ENCODE measurements at regions not wholly inside any gene's neighbourhood (a gene's known extent, or its start where the extent isn't known, plus 50 kb on each side); places are given as distances from the start of the nearest gene placed in this dataset.

- TF ChIP-seq, protein P1, sequence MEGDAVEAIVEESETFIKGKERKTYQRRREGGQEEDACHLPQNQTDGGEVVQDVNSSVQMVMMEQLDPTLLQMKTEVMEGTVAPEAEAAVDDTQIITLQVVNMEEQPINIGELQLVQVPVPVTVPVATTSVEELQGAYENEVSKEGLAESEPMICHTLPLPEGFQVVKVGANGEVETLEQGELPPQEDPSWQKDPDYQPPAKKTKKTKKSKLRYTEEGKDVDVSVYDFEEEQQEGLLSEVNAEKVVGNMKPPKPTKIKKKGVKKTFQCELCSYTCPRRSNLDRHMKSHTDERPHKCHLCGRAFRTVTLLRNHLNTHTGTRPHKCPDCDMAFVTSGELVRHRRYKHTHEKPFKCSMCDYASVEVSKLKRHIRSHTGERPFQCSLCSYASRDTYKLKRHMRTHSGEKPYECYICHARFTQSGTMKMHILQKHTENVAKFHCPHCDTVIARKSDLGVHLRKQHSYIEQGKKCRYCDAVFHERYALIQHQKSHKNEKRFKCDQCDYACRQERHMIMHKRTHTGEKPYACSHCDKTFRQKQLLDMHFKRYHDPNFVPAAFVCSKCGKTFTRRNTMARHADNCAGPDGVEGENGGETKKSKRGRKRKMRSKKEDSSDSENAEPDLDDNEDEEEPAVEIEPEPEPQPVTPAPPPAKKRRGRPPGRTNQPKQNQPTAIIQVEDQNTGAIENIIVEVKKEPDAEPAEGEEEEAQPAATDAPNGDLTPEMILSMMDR (IDR thresholded peaks at IDR 0.05; ENCODE audit: low read depth, low read length): no peak
- DNase-seq (ENCODE audit: extremely low read depth, low read depth): peak; percentile 42
Measured at GRCh38 chr5:67301285-67301903, 104.8 kb upstream of the CD180 start.

DNA sequence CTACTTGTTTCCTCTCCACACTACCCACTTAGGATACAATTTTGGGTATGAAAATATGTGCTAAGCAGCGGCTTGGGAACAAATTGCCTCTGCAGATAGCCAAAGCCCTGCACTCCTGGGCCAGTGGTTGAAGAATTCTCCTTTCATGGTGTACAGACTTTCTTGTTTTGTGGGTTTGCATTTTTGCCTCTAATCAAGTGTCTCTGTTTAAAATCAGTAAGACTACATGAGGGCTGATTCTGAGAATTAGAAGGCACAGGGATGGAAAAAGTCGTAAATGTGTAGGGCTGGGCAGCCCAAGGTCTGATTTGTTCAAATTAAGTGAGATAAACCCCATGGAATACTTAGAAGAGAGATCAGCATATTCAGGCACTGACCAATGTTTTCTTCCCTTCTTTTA lies 103.7 kb upstream of the CD180 start:
- no peak for DNase-seq (ENCODE audit: extremely low read depth, low read depth)
- TF ChIP-seq, protein P1 (IDR thresholded peaks at IDR 0.05; ENCODE audit: low read depth, low read length): no peak

GRCh38 chr5:67299231-67299735 lies 102.7 kb upstream of the CD180 start:
- TF ChIP-seq, protein P1 (IDR thresholded peaks at IDR 0.05; ENCODE audit: low read depth, low read length): no peak
- DNase-seq (ENCODE audit: extremely low read depth, low read depth): no peak

DNA sequence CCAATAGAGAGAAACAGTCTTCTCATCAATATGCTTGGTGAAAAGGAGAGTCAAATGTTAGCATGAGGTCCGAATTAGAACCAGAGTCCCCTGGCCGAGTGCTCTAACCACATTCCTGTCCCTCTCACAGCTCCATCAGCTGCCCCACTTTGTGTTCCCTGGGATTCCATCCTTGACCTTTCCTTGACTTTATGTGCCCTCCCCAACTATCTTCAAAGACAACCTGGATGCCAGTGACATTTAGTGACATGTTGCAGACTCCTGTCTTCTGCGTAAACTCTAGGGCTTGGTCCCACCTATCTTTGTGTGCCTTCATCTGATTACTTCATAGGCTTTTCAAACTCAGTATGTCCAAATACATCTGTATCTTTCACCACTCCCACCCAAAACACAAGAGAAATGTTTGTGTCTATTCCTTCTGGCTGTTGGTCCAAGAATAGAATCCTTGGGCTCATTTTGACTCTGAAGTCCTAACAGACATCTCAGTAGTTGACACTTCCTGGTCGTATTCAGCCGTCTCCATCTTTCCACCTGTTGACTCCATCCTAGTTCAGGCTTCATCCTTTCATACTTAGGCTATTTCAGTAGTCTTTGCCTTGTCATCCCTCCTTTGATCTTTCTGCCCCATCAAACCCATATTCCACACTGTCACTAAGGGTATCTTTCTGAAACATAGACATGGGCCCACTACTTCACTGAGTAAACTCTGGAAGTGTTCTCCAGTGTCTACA lies 101.4 kb upstream of the CD180 start:
- no peak for DNase-seq (ENCODE audit: extremely low read depth, low read depth)
- TF ChIP-seq, protein P1 (IDR thresholded peaks at IDR 0.05; ENCODE audit: low read depth, low read length): no peak

DNA sequence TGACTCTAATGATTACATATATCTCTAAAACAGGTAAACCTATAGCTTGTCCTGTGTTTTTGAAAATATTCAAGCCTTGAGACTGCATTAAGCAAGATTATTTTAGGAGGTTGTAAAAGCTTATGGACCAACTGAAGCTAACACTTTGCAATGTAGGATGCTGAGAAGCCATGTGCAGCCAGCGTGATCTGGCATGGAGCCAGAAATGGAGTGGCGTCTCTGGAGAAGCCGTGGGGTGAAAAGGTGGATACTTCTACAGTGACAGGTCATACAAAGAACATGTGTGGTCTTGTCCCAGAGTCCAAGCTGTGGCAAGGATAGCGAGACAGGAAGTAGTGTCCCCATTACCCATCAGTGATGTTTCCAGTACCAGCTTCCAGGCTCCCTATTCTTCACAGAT lies 100.8 kb upstream of the CD180 start:
- DNase-seq (ENCODE audit: extremely low read depth, low read depth): no peak
- TF ChIP-seq, protein P1 (IDR thresholded peaks at IDR 0.05; ENCODE audit: low read depth, low read length): no peak

- DNase-seq (ENCODE audit: extremely low read depth, low read depth): no peak
- TF ChIP-seq, protein P1 (IDR thresholded peaks at IDR 0.05; ENCODE audit: low read depth, low read length): no peak
Measured at GRCh38 chr5:67294266-67294938, 97.8 kb upstream of the CD180 start.

GRCh38 chr5:67293226-67293625 lies 96.6 kb upstream of the CD180 start:
- no peak for DNase-seq (ENCODE audit: extremely low read depth, low read depth)
- TF ChIP-seq, protein P1 (IDR thresholded peaks at IDR 0.05; ENCODE audit: low read depth, low read length): no peak

Data from AG09319 (cell line).